ENCODE measurements at regions not wholly inside any gene's neighbourhood (a gene's known extent, or its start where the extent isn't known, plus 50 kb on each side); places are given as distances from the start of the nearest gene placed in this dataset.

DNA sequence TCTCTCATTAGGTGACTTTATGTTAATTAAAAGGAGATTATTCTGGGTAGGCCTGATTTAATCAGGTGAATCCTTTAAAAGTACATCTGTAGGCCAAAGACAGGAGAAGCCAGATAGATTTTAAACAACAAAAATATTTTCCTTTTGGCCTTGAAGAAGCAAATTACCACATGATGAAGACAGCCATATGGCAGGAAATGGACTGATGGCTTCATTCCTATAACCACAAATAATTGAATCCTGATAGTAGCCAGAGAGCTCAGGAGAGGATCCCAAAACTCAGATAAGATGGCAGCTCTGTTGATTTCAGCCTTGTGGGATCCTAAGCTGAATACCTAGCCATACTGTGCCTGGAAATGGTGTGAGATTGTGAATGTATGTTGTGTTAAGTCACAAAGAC lies 66.1 kb upstream of the PRKX start:
- Histone ChIP-seq H3K36me3 (ENCODE audit: low read depth) (no peaks in the 10 kb centered on the region), H3K9me3 (ENCODE audit: severe bottlenecking) (no peaks in the 10 kb centered on the region), H3K4me3 (ENCODE audit: severe bottlenecking) (no peak overlapping the region), H3K27ac (ENCODE audit: poor library complexity, severe bottlenecking) (no peak overlapping the region), H3K27me3 (ENCODE audit: insufficient read depth, poor library complexity, severe bottlenecking) (no peaks in the 10 kb centered on the region), H3K4me1 (ENCODE audit: insufficient read depth, poor library complexity, severe bottlenecking) (no peaks in the 10 kb centered on the region)
- TF ChIP-seq, protein P1, sequence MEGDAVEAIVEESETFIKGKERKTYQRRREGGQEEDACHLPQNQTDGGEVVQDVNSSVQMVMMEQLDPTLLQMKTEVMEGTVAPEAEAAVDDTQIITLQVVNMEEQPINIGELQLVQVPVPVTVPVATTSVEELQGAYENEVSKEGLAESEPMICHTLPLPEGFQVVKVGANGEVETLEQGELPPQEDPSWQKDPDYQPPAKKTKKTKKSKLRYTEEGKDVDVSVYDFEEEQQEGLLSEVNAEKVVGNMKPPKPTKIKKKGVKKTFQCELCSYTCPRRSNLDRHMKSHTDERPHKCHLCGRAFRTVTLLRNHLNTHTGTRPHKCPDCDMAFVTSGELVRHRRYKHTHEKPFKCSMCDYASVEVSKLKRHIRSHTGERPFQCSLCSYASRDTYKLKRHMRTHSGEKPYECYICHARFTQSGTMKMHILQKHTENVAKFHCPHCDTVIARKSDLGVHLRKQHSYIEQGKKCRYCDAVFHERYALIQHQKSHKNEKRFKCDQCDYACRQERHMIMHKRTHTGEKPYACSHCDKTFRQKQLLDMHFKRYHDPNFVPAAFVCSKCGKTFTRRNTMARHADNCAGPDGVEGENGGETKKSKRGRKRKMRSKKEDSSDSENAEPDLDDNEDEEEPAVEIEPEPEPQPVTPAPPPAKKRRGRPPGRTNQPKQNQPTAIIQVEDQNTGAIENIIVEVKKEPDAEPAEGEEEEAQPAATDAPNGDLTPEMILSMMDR (IDR thresholded peaks at IDR 0.05; ENCODE audit: poor library complexity, severe bottlenecking): no peak
- ATAC-seq (ENCODE audit: low read depth) (no peak), DNase-seq (ENCODE audit: low spot score) (no peak)

DNA sequence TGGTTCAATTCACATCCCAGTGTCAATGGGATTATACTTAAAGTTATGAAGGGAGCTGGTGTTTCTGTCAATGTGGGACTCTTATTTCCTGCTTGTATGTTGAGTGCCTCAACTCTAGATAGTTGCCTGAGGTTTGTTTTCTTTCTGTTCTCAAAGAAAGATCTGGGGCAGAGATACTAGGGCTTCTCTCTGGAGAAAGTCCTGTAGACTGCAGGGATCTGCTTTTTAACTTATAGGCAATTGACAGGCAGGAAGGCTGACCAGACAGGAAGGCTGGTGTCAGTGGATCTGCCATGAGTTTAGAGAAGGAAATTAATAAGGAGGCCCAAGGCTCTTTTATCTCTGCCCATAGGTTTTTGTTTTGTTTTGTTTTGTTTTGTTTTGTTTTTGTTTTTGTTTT lies 64.0 kb upstream of the PRKX start:
- Histone ChIP-seq H3K36me3 (ENCODE audit: low read depth) (no peaks in the 10 kb centered on the region), H3K4me3 (ENCODE audit: severe bottlenecking) (no peak overlapping the region), H3K9me3 (ENCODE audit: severe bottlenecking) (no peaks in the 10 kb centered on the region), H3K27me3 (ENCODE audit: insufficient read depth, poor library complexity, severe bottlenecking) (no peaks in the 10 kb centered on the region), H3K27ac (ENCODE audit: poor library complexity, severe bottlenecking) (no peak overlapping the region), H3K4me1 (ENCODE audit: insufficient read depth, poor library complexity, severe bottlenecking) (no peaks in the 10 kb centered on the region)
- TF ChIP-seq, protein P1 (IDR thresholded peaks at IDR 0.05; ENCODE audit: poor library complexity, severe bottlenecking): no peak
- no peak for ATAC-seq (ENCODE audit: low read depth)
- no peak for DNase-seq (ENCODE audit: low spot score)

DNA sequence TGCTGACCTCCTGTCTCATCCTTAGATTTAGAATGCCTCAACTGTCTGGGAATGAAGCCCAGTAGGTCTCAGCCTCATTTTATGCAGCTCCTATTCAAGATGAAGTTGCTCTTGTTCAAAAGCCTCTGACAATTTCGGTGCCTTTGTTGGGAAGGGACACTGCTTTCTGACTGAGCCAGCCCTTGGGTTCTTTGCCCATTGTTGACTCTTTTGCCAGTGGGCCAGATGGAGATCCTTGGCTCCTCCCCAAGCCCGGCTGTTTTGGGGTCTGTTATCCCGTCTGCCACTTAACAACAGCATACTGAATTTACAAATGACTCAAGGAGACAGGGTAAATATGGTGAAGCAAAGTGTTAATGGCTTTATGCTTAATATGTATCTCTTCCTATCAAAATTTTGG lies 58.3 kb upstream of the PRKX start:
- Histone ChIP-seq H3K27ac (ENCODE audit: poor library complexity, severe bottlenecking) (no peak overlapping the region), H3K4me3 (ENCODE audit: severe bottlenecking) (no peak overlapping the region), H3K9me3 (ENCODE audit: severe bottlenecking) (no peaks in the 10 kb centered on the region), H3K4me1 (ENCODE audit: insufficient read depth, poor library complexity, severe bottlenecking) (no peaks in the 10 kb centered on the region), H3K27me3 (ENCODE audit: insufficient read depth, poor library complexity, severe bottlenecking) (no peaks in the 10 kb centered on the region), H3K36me3 (ENCODE audit: low read depth) (no peaks in the 10 kb centered on the region)
- ATAC-seq (ENCODE audit: low read depth) (no peak), DNase-seq (ENCODE audit: low spot score) (no peak)
- TF ChIP-seq, protein P1 (IDR thresholded peaks at IDR 0.05; ENCODE audit: poor library complexity, severe bottlenecking): no peak

DNA sequence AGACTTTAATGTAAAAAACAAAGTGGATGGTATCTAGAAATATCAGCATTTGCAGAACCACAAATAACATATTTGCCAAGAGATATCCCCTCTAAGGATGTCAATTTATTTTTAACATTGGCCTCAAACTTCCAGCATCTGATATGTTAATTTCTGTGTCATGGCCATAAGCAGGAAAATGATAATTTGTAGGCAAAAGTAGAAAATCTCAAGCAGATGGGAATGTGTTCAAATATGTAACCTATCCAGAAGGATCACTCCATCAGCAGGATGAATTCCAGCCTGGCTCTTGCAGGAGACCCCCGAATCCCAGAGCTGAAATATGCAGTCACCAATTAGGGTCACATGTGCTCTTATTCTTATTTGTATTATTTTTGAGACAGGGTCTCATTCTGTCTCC lies 55.4 kb upstream of the PRKX start:
- Histone ChIP-seq H3K4me3 (ENCODE audit: severe bottlenecking) (no peak overlapping the region), H3K27me3 (ENCODE audit: insufficient read depth, poor library complexity, severe bottlenecking) (no peaks in the 10 kb centered on the region), H3K4me1 (ENCODE audit: insufficient read depth, poor library complexity, severe bottlenecking) (no peaks in the 10 kb centered on the region), H3K27ac (ENCODE audit: poor library complexity, severe bottlenecking) (no peak overlapping the region), H3K9me3 (ENCODE audit: severe bottlenecking) (no peaks in the 10 kb centered on the region), H3K36me3 (ENCODE audit: low read depth) (no peaks in the 10 kb centered on the region)
- DNase-seq (ENCODE audit: low spot score) (no peak), ATAC-seq (ENCODE audit: low read depth) (no peak)
- TF ChIP-seq, protein P1 (IDR thresholded peaks at IDR 0.05; ENCODE audit: poor library complexity, severe bottlenecking): no peak

Data from RWPE2 (cell line).